Spleen (tissue), 11 donors: ENCODE measurements at regions not wholly inside any gene's neighbourhood (a gene's known extent, or its start where the extent isn't known, plus 50 kb on each side); places are given as distances from the start of the nearest gene placed in this dataset.

Experiments used
- DNase-seq: peaks from one replicate; pipeline ENCODE4 v3.0.0-alpha.2; 2020
- H3K27ac ChIP-seq, 8 donors: fragments of 200-600 bp; sonication (generic) in 7 of 8; 1 replicate in 4 of 8; 2 replicates in 4 of 8; pipeline versions ENCODE4 v1.5.0 to v1.8.0; 2016 to 2021; ENCODE audit warnings: inconsistent platforms in 4 of 8, mild to moderate bottlenecking in 4 of 8, moderate library complexity in 1 of 8
- H3K27me3 ChIP-seq, 7 donors: fragments of 200-600 bp; sonication (generic) in 6 of 7; replicated peaks in 1 of 7; 1 replicate in 4 of 7; 2 replicates in 3 of 7; pipeline versions ENCODE4 v1.5.0 to v1.8.0; 2016 to 2021; ENCODE audit warnings: inconsistent platforms in 3 of 7, mild to moderate bottlenecking in 1 of 7
- H3K36me3 ChIP-seq, 6 donors: fragments of 200-600 bp; sonication (generic) in 5 of 6; 1 replicate in 4 of 6; 2 replicates in 2 of 6; pipeline versions ENCODE4 v1.5.0 to v1.8.0; 2016 to 2021; ENCODE audit warnings: inconsistent platforms in 2 of 6
- H3K4me1 ChIP-seq, 6 donors: fragments of 200-600 bp; sonication (generic) in 5 of 6; 1 replicate in 3 of 6; 2 replicates in 3 of 6; pipeline versions ENCODE4 v1.5.0 to v1.8.0; 2016 to 2021; ENCODE audit warnings: inconsistent platforms in 3 of 6
- H3K4me3 ChIP-seq, 8 donors: fragments of 200-600 bp; sonication (generic) in 7 of 8; 1 replicate in 4 of 8; 2 replicates in 4 of 8; pipeline versions ENCODE4 v1.5.0 to v1.8.0; 2016 to 2021; ENCODE audit warnings: inconsistent platforms in 4 of 8, mild to moderate bottlenecking in 4 of 8, moderate library complexity in 2 of 8
- H3K9me3 ChIP-seq, 8 donors: fragments of 200-600 bp; sonication (generic) in 7 of 8; 1 replicate in 4 of 8; 2 replicates in 4 of 8; pipeline versions ENCODE4 v1.5.0 to v1.8.0; 2016 to 2021; ENCODE audit warnings: inconsistent platforms in 4 of 8
- POLR2A ChIP-seq, 3 donors: fragments of 450-650 bp; IDR thresholded peaks; one replicate each; pipeline ENCODE4 v1.5.1; 2017; ENCODE audit warnings: antibody characterized with exemption in 3 of 3, mild to moderate bottlenecking in 1 of 3
- POLR2AphosphoS5 ChIP-seq, 3 donors: sonication (generic); formaldehyde crosslinking; IDR thresholded peaks; one replicate each; pipeline ENCODE4 v1.5.1; 2017; ENCODE audit warnings: antibody characterized with exemption in 3 of 3
- WGBS, 5 donors: extraction: QIAGEN DNeasy Blood & Tissue Kit in 3 of 5; methylation state at CpG; one replicate each; pipeline versions ENCODE4 v1.1.5 to v1.1.7; 2013 to 2018; 5-methylcytosine and 5-hydroxymethylcytosine counted together
- intact Hi-C: fragments of 100-400 bp; cut with DNase I; formaldehyde crosslinking; loops from one replicate; pipeline ENCODE4 v1.15.0; 2023; ENCODE audit warnings: low total_unique reads
- TF ChIP-seq, protein P1 (sequence below), 11 experiments: fragments of 200-600 bp in 7 of 11; fragments of 450-650 bp in 4 of 11; sonication (generic) in 4 of 11; IDR thresholded peaks in 8 of 11; conservative IDR thresholded peaks in 3 of 11; 1 replicate in 7 of 11; 2 replicates in 4 of 11; pipeline versions ENCODE4 v1.4.0 to v1.8.0; 2016 to 2021; ENCODE audit warnings: antibody characterized with exemption in 11 of 11, inconsistent platforms in 4 of 11, mild to moderate bottlenecking in 1 of 11
- donor health status: healthy with polysubstance abuse.
- donor health status: DM: no; HTN: no; CAD: no; lungs with moderate emphysema.
- donor health status: DM: no; HTN: no; CAD: no.
- donor health status: Bipolar disorder and iron deficiency.
- donor health status: healthy.
- donor health status: DM: no; HTN: no; CAD: no.
- donor health status: DM: yes; HTN: yes; CAD: no.

DNA sequence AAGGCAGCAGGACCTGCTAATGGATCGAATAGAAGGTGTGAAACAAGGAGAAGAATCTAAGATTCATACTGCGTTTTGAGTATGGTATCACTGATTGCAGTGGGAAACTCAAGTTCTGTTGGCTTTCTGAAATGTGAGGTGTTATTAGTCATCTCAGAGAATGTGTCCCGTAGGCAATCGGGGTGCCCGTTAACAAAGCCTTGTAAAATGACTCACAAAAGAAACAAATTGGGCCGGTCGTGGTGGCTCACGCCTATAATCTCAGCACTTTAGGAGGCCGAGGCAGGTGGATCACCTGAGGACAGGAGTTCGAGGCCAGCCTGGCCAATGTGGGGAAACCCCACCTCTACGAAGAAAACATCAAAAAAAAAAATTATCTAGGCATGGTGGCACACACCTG is 118.2 kb upstream of the C7orf33 start:
- intact Hi-C loops: no loop called here
- H3K27me3 ChIP-seq: peaks cover 0 to 5% (median 0%) of the 10 kb centered on the region in 7 donors
- no peak overlapping the region for H3K4me3 ChIP-seq
- H3K36me3 ChIP-seq: no peaks in the 10 kb centered on the region
- H3K27ac ChIP-seq: no peak overlapping the region
- no peaks in the 10 kb centered on the region for H3K9me3 ChIP-seq
- DNase-seq: no peak
- WGBS, 5 donors: 54 to 91% (median 83%) methylated on average over 11 of the region's 11 CpGs
- H3K4me1 ChIP-seq: no peaks in the 10 kb centered on the region
- TF ChIP-seq POLR2AphosphoS5 (IDR thresholded peaks at IDR 0.05): no peak
- TF ChIP-seq, protein P1, sequence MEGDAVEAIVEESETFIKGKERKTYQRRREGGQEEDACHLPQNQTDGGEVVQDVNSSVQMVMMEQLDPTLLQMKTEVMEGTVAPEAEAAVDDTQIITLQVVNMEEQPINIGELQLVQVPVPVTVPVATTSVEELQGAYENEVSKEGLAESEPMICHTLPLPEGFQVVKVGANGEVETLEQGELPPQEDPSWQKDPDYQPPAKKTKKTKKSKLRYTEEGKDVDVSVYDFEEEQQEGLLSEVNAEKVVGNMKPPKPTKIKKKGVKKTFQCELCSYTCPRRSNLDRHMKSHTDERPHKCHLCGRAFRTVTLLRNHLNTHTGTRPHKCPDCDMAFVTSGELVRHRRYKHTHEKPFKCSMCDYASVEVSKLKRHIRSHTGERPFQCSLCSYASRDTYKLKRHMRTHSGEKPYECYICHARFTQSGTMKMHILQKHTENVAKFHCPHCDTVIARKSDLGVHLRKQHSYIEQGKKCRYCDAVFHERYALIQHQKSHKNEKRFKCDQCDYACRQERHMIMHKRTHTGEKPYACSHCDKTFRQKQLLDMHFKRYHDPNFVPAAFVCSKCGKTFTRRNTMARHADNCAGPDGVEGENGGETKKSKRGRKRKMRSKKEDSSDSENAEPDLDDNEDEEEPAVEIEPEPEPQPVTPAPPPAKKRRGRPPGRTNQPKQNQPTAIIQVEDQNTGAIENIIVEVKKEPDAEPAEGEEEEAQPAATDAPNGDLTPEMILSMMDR (IDR thresholded peaks at IDR 0.05 in 8 of 11, conservative IDR thresholded peaks at IDR 0.05 in 3 of 11): no peak
- TF ChIP-seq POLR2A (IDR thresholded peaks at IDR 0.05): no peak

DNA sequence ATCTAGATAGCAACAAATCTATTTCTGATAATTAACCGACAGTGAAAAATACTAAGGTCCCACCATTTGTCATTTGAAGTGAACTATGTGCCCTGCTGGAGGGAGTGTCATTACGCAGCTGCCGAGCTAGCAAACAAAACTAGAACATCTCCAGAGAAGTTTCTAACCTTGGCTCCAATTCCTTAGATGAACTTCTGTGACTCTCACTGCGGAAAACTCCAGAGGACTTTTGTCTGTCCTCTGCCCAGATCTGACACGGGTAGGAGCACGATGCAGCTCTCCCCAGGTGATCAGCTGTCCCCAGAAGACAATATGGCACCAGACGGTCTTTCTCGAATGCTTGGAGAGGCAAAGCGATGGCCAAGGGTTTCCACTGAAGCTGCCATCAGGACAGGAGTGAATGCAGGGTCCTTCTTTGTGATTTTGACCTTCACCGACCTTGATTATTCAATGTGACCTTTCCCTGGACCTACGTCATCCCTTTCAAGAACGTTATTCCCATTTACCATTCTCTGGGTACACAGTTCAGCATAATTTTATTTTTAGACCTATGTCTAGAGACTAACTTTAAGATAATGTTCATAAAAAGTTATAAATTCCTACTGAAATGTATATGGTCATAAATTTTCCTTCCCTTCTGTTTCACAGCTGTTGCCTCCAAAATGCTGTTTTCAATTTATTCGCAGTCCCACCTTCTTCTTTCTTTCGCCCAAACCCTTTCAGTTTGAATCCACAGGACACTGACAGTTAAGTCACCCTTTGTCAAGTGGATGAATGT is 116.7 kb upstream of the C7orf33 start:
- intact Hi-C loops: no loop called here

DNA sequence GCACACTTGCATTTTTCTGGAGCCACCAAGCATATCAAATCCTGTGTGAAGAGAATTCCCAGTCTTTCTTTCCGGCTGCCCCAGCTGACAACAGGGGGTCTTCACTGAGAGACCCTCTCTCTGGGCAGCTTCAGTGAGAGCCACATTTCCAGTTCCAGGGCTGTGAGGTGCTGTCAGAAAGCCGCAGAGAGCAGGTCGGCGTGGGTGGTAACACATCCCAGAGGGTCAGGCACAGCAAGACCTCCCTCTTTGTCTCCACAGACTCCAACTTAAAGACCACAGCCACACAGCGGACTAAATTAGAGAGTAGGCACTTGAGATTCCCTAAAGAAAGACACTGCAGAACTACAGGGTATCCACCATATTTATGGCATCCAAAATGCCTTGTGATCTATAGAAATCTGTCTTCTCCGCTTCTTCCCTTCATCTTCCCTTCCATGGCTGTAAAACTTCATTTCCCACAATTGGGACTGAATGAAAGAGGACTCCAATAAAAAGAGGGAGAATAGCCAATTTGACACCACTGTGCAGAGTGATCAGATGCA is 116.0 kb upstream of the C7orf33 start:
- Histone ChIP-seq H3K4me3 (no peak overlapping the region), H3K4me1 (no peaks in the 10 kb centered on the region), H3K9me3 (no peaks in the 10 kb centered on the region), H3K27ac (no peak overlapping the region), H3K27me3 (peaks cover 0 to 3% (median 0%) of the 10 kb centered on the region in 7 donors), H3K36me3 (no peaks in the 10 kb centered on the region)
- intact Hi-C loops: no loop called here
- 77 to 96% (median 87%) methylated on average over 6 of the region's 6 CpGs for WGBS, 5 donors
- TF ChIP-seq, protein P1 (IDR thresholded peaks at IDR 0.05 in 8 of 11, conservative IDR thresholded peaks at IDR 0.05 in 3 of 11): no peak
- TF ChIP-seq POLR2AphosphoS5 (IDR thresholded peaks at IDR 0.05) (no peak), POLR2A (IDR thresholded peaks at IDR 0.05) (no peak)
- DNase-seq: no peak

More for the DNA sequence above, 116.7 kb upstream of the C7orf33 start:
- 81 to 87% (median 85%) methylated on average over 13 to 14 of the region's 14 CpGs for WGBS, 5 donors
- H3K4me3 ChIP-seq: no peak overlapping the region
- no peaks in the 10 kb centered on the region for H3K36me3 ChIP-seq
- TF ChIP-seq POLR2AphosphoS5 (IDR thresholded peaks at IDR 0.05) (no peak), POLR2A (IDR thresholded peaks at IDR 0.05) (no peak)
- TF ChIP-seq, protein P1 (IDR thresholded peaks at IDR 0.05 in 8 of 11, conservative IDR thresholded peaks at IDR 0.05 in 3 of 11): no peak
- H3K9me3 ChIP-seq: no peaks in the 10 kb centered on the region
- peaks cover 0 to 3% (median 0%) of the 10 kb centered on the region in 7 donors for H3K27me3 ChIP-seq
- no peak for DNase-seq
- H3K27ac ChIP-seq: no peak overlapping the region
- H3K4me1 ChIP-seq: no peaks in the 10 kb centered on the region

DNA sequence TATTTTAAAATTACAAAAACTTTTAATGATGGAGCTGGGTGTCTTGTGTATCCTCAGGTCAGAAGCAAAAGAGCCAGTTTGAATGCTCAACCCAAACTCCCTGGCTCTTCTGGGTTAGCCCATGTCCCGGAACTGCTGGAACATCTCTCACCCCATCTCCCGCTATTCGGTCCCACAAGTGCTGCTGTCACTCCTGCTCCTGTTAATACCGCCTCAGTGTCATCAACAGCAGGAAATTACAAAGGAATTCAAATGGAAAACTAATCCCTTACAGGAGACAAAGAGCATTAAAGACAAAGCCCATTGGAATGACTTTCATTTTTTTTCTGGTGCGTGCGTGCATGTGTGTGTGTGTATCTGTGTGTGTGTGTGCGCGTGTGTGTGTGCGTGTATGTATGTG is 112.0 kb upstream of the C7orf33 start:
- Histone ChIP-seq H3K27ac (no peak overlapping the region), H3K4me3 (no peak overlapping the region), H3K4me1 (peaks cover 0 to 13% (median 2%) of the 10 kb centered on the region in 6 donors), H3K9me3 (no peaks in the 10 kb centered on the region), H3K27me3 (no peaks in the 10 kb centered on the region), H3K36me3 (no peaks in the 10 kb centered on the region)
- intact Hi-C loops: no loop called here
- WGBS, 5 donors: 83 to 96% (median 85%) methylated on average over 9 of the region's 9 CpGs
- DNase-seq: no peak
- TF ChIP-seq POLR2A (IDR thresholded peaks at IDR 0.05) (no peak), POLR2AphosphoS5 (IDR thresholded peaks at IDR 0.05) (no peak)
- TF ChIP-seq, protein P1 (IDR thresholded peaks at IDR 0.05 in 8 of 11, conservative IDR thresholded peaks at IDR 0.05 in 3 of 11): no peak
